Epithelial cell of proximal tubule (primary cell): ENCODE measurements at regions not wholly inside any gene's neighbourhood (a gene's known extent, or its start where the extent isn't known, plus 50 kb on each side); places are given as distances from the start of the nearest gene placed in this dataset.

Source experiments
- DNase-seq: peaks from one replicate; pipeline ENCODE4 v3.0.0-alpha.2; 2011; ENCODE audit warnings: low read depth
- H3K4me3 ChIP-seq: 2 replicates; pipeline ENCODE4 v1.5.1; 2011; ENCODE audit warnings: low read depth, mild to moderate bottlenecking, low read length
- CTCF ChIP-seq: conservative IDR thresholded peaks from 2 replicates; pipeline ENCODE4 v1.5.1; 2012; ENCODE audit warnings: low read depth, mild to moderate bottlenecking, low read length

- no peak for DNase-seq
- no peak for TF ChIP-seq CTCF
- no peak overlapping the region for H3K4me3 ChIP-seq
These were observed 70.5 kb upstream of the WIPF1 start for GRCh38 chr2:174668075-174668474.

DNA sequence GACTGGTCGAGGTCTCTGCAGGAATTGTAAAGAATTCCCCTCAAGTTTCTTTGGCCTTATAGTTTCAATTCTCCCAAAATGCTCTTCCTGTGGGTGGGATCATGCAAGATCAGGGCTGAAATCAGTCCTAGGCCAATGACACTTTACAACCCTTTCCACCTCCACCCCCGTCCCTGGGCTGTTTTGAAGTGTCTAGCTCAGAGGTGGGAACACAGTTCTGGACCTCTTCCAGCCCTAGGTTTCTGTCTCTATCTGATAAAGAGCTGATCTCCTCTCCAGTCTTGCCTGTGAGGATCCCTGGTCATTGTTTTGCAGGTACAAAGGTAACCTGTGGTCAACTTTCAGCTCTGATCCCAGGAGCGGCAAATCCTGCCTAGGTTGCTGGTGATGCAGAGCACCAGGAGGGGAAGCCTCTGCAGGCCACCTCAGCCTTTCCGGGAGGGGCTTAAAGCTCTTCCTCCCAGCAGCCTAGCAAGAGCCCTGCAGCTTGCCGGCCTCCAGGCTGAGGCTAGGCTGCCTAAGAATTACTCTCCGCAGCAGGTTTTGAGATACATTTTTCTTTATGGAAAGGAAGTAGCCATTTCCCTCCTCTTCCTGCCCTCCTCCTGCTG lies 69.8 kb upstream of the WIPF1 start:
- no peak overlapping the region for H3K4me3 ChIP-seq
- DNase-seq, result no peak
- TF ChIP-seq CTCF, result no peak

DNA sequence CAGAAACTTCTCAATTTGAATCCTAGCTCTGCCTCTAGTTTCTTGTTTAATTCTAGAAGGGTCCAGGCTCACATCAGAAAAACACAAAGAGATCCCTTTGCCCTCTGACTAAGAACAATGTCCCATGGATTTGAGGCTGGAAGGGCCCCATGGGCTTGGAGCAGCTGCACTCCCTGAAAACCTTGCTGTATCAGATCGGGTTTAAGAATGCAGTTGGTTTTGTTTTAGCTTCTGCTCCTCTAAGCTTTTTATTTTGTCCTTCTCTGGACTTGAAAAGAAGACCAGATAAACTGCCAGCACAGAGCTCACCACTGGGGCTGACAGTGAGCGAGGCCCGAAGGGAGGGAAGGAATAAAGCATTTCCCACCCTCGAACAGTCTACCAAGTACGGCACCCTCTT lies 69.2 kb upstream of the WIPF1 start:
- no peak for DNase-seq
- no peak for TF ChIP-seq CTCF
- H3K4me3 ChIP-seq, result no peak overlapping the region

GRCh38 chr2:174666312-174666711 lies 68.7 kb upstream of the WIPF1 start:
- H3K4me3 ChIP-seq, result no peak overlapping the region
- DNase-seq, result no peak
- no peak for TF ChIP-seq CTCF

- H3K4me3 ChIP-seq, result no peak overlapping the region
- no peak for DNase-seq
- no peak for TF ChIP-seq CTCF
These were observed 66.6 kb upstream of the WIPF1 start for GRCh38 chr2:174664084-174664759.

DNA sequence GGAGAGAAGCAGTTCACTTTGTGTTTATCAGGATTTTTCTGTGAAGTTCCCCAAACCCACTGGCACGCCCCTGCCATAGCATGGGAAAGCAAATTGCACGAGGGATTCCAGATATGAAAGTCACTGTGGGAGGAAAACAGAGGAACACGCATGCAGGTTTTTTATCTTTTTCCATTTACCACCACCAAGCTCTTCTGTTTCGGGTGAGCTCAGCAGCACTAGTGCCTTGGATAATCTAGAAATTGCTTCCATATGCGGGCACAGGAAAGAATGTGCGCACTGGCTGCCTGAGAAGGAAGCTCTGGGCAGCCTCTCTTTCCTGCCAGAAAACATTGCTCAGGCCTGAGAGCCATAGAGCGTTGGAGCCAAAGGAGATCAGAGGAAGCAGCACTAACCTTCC lies 65.9 kb upstream of the WIPF1 start:
- no peak for DNase-seq
- no peak for TF ChIP-seq CTCF
- no peak overlapping the region for H3K4me3 ChIP-seq

- no peak overlapping the region for H3K4me3 ChIP-seq
- no peak for DNase-seq
These were observed 65.3 kb upstream of the WIPF1 start for GRCh38 chr2:174662859-174663258.

More at GRCh38 chr2:174662859-174663258, 65.3 kb upstream of the WIPF1 start:
- no peak for TF ChIP-seq CTCF
